NCI-H82 (cell line): ENCODE measurements at regions not wholly inside any gene's neighbourhood (a gene's known extent, or its start where the extent isn't known, plus 50 kb on each side); places are given as distances from the start of the nearest gene placed in this dataset.

Experiments used
- DNase-seq: peaks from one replicate; lab custom pipeline; 2025; lab: John Stamatoyannopoulos, UW

DNA sequence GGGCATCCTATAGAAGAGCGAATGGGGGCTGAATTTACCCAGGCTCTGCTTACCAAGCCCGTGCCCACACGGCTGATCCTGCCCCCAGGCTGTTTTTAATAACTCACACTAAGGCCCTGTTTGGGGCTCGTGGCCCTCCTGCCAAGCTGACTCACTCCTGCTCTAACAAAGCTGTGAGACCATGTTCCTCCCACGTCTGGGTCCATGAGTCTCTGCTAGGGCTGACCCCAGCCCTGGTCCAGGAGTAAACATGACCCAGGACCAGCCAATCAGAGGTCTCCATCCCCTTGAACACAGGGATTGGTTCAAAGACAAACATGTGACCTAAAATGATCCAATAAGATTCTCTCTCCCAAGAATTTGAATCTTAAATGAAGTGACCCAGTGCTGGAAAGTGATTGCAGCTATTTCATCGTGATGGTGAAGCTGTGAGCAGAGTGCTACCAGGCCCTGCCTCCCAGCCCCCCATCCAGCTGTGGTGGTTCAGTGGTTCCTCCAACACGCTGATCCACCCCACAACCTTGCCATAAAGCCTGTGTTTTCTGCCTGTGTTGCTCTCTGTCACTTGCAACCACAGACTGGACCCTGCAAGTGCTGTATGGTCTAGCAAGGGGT lies 57.2 kb downstream of the C16orf82 start:
- DNase-seq = no peak

DNA sequence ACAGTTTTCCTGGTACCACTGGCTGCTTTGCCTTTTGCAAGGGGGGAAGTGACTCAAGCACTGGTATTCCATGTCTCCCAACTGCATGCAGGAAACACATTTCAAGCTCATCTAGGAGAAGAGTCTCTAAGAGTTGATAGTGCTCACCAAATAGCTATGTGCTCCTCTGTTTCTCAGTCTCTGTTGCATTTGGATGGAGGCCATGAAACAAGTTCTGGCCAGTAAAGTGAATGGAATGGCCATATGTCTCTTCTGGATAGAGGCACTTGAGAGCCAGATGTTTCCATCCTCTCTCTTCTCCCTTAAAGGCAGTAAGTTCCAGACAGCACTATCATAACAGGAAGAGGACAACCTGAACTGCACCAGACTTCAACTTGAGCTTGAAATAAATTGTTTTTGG lies 60.6 kb downstream of the C16orf82 start:
- DNase-seq = no peak

DNA sequence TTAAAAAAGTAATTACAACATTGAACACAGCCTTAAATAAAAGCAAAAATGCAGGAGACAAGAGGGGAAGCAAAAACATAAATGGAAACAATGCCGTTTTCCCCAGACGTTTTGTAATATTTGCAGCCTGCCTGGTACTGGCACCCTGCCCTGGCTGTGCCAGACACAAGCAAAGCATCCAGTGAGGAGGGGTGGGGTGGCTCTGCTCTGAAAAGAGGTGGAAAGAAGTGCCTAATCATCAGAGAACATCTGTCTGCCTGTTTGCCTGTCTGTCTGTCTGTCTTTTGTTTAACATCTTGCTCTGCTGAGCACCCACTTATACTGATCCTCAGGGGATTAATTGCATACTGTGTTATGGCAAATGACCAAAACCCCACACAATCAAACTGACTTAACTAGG lies 62.7 kb downstream of the C16orf82 start:
- no peak for DNase-seq

DNA sequence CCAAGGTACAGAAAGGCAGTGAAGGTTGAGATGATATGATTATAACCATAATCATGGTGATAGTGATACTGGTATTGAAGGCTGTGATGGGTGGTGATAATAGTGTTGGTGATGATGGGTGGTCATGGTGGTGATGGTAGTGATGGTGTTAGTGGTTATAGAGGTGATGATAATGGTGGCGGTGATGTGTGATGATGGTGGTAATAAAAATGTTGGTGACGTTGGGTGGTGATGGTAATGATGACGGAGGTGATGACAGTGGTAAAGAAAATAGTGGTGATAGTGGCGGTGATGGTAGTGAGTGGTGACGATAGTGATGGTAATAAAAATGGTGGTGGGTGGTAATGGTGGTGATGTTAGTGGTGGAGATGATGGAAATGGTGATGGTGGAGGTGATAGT lies 65.1 kb upstream of the KDM8 start:
- no peak for DNase-seq

DNA sequence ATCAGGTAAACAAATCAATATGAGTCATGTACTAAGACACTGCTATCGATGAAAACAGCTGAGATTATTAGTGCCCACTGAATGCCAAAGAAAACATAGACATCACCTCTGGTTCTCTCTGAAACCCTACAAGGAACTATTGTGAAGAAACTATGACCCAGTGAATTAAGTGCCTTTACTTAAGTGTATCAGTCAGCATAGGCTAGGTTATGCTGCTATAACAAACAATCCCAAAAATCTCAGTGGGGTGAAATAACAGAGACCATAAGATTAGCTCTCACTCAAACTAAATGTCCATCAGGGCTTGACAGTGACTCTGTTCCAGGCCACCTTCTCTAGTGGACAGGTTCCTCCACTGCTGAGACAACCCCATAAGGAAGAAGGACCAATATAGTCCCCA lies 57.7 kb upstream of the KDM8 start:
- no peak for DNase-seq

DNA sequence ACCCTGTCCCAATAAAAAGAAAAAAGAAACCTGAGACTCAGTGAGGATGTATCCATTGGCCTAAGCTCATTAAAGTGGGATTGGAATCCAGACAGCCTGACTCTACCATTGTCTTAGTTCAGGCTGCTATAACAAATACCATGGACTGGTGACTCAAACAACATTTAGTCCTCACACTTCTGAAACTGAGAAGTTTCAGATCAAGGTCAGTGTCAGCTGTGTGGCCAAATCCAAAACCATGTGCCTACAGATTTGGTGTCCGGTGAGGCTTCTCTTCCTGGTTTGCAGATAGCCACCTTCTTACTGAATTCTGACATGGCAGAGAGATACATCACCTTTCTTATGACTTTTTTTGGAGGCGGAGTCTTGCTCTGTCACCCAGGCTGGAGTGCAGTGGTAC lies 53.3 kb upstream of the KDM8 start:
- peak; percentile 44 for DNase-seq

DNA sequence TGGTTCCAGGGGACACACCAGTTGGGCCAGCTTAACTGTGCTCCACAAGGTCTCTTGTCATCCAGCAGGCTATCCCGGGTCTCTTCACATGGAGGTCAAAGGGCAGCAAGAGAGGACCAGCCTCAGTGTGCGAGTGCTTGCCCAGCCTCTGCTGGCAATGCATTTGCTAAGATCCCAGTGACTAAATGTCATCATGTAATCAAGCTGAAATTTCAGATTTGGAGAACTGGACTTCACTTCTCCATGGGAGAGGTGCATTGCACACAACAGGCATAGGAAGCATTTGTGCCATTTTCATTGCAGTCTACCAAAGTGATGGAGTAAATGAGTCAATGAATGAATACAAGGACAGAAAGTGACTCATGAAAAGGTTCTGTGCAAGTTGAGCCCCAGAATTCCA lies 51.2 kb upstream of the KDM8 start:
- DNase-seq = no peak

DNA sequence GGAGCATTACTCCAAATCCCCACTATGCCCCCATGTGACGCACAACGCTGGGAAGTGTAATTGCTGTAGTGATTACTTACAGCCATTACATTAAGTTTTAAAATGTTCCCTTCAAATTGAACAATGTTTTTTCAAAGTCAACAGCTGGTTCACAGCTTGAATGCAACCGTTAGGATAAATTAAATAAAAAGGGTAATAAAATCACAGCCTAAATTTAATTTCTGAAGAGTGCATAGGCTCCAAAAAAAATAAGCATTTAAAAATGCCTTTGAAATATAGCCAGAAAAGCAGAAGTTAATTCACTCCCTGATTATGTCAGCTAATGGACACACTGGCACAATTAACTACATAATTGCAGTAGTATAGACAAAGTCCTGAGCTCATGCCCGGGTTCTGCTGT lies 50.5 kb upstream of the KDM8 start:
- DNase-seq = no peak
